Tibial nerve (tissue), 4 donors: ENCODE measurements at regions not wholly inside any gene's neighbourhood (a gene's known extent, or its start where the extent isn't known, plus 50 kb on each side); places are given as distances from the start of the nearest gene placed in this dataset. TPM values are rescaled to one million over a fixed set of nuclear protein-coding genes. Genes with fewer than 3 reads are reported as not detected.
A peak's percentile ranks its signal among the peaks of the same experiment; 100 is the strongest.
"Not testable (repeated sequence)": the region's sequence is repeated elsewhere in the genome, so short reads cannot be mapped to it uniquely, and the experiment has no call there.

Source experiments
- DNase-seq, 2 donors: peaks; one replicate each; pipeline ENCODE4 v3.0.0-alpha.2; 2019; ENCODE audit warnings: low spot score in 2 of 2
- H3K27ac ChIP-seq, 4 donors: fragments of 200-600 bp; sonication (generic) in 3 of 4; one replicate each; pipeline ENCODE4 v1.5.1; 2017 to 2019; ENCODE audit warnings: mild to moderate bottlenecking in 1 of 4
- H3K27me3 ChIP-seq, 2 donors: fragments of 200-600 bp; sonication (generic) in 1 of 2; one replicate each; pipeline versions ENCODE4 v1.5.1 to v1.6.0; 2017 to 2019
- H3K36me3 ChIP-seq, 3 donors: fragments of 200-600 bp; sonication (generic); one replicate each; pipeline ENCODE4 v1.5.1; 2018 to 2019
- H3K4me1 ChIP-seq, 4 donors: fragments of 200-600 bp; sonication (generic) in 3 of 4; one replicate each; pipeline ENCODE4 v1.5.1; 2017 to 2019
- H3K4me3 ChIP-seq, 4 donors: fragments of 200-600 bp; sonication (generic) in 3 of 4; one replicate each; pipeline ENCODE4 v1.5.1; 2017 to 2019; ENCODE audit warnings: mild to moderate bottlenecking in 1 of 4, moderate library complexity in 1 of 4
- H3K9me3 ChIP-seq, 4 donors: fragments of 200-600 bp; sonication (generic) in 3 of 4; one replicate each; pipeline ENCODE4 v1.5.1; 2017 to 2019
- WGBS, 2 donors: methylation state at CpG; one replicate each; pipeline ENCODE4 v1.1.5; 2018; 5-methylcytosine and 5-hydroxymethylcytosine counted together
- small RNA-seq: library from RNA; depleted of rRNA; stranded (forward); fragments of <200 nt; gene quantifications from one replicate; pipeline ENCODE3, GENCODE V24; 2016

- DNase-seq, H3K27me3 ChIP-seq, H3K36me3 ChIP-seq, H3K4me3 ChIP-seq, H3K9me3 ChIP-seq, H3K27ac ChIP-seq, H3K4me1 ChIP-seq: not testable (repeated sequence)
- 50 to 54% methylated on average over 1 of the region's 1 CpG for WGBS, 2 donors
Observed at GRCh38 chr9:67109859-67110258, 117.5 kb upstream of the SPATA31A3 start.

- not testable (repeated sequence) for H3K4me1 ChIP-seq, H3K36me3 ChIP-seq, H3K27ac ChIP-seq, H3K4me3 ChIP-seq, H3K27me3 ChIP-seq, H3K9me3 ChIP-seq, DNase-seq
- 50 to 56% methylated on average over 3 of the region's 3 CpGs for WGBS, 2 donors
Observed at GRCh38 chr9:67106659-67107058, 114.3 kb upstream of the SPATA31A3 start.

- 68 to 71% methylated on average over 2 to 3 of the region's 5 CpGs for WGBS, 2 donors
- not testable (repeated sequence) for H3K27ac ChIP-seq, H3K4me1 ChIP-seq, DNase-seq, H3K4me3 ChIP-seq, H3K36me3 ChIP-seq, H3K9me3 ChIP-seq, H3K27me3 ChIP-seq
Observed at GRCh38 chr9:67102506-67103276, 110.3 kb upstream of the SPATA31A3 start.

- not testable (repeated sequence) for DNase-seq
Observed at GRCh38 chr9:67091104-67091503, 98.8 kb upstream of the SPATA31A3 start.

GRCh38 chr9:67086862-67087261, 94.5 kb upstream of the SPATA31A3 start:
- 86 to 91% methylated on average over 1 of the region's 1 CpG for WGBS, 2 donors
- H3K36me3 ChIP-seq, H3K4me1 ChIP-seq, H3K9me3 ChIP-seq, DNase-seq, H3K4me3 ChIP-seq, H3K27me3 ChIP-seq, H3K27ac ChIP-seq: not testable (repeated sequence)

More at GRCh38 chr9:67091104-67091503, 98.8 kb upstream of the SPATA31A3 start:
- H3K27ac ChIP-seq, H3K27me3 ChIP-seq, H3K9me3 ChIP-seq, H3K36me3 ChIP-seq, H3K4me1 ChIP-seq, H3K4me3 ChIP-seq: not testable (repeated sequence)
- 73 to 77% methylated on average over 4 to 5 of the region's 8 CpGs for WGBS, 2 donors

GRCh38 chr9:67066140-67066539, 73.8 kb upstream of the SPATA31A3 start:
- DNase-seq, H3K4me3 ChIP-seq, H3K36me3 ChIP-seq, H3K4me1 ChIP-seq, H3K9me3 ChIP-seq, H3K27me3 ChIP-seq, H3K27ac ChIP-seq: not testable (repeated sequence)
- 59 to 63% methylated on average over 5 of the region's 5 CpGs for WGBS, 2 donors

GRCh38 chr9:67058898-67059715, 66.8 kb upstream of the SPATA31A3 start:
- H3K9me3 ChIP-seq, H3K27ac ChIP-seq, DNase-seq, H3K27me3 ChIP-seq, H3K36me3 ChIP-seq, H3K4me1 ChIP-seq: not testable (repeated sequence)
- peak overlapping the region in 3 of 4 donors; percentile 15 to 42 (median 33) for H3K4me3 ChIP-seq
- WGBS, 2 donors: no CpG with 5 or more reads among the region's 78 CpGs

Small RNA genes in the stretch of these regions (small RNA-seq; reads per million reads assigned to genes)
- gene RN7SL422P: not detected
